ENCODE measurements at regions not wholly inside any gene's neighbourhood (a gene's known extent, or its start where the extent isn't known, plus 50 kb on each side); places are given as distances from the start of the nearest gene placed in this dataset.

GRCh38 chr15:70147778-70148177 lies 50.1 kb upstream of the TLE3 start:
- no peak for TF ChIP-seq EP300 (IDR thresholded peaks at IDR 0.05; ENCODE audit: borderline replicate concordance)

Measured in Ishikawa (cell line).